BJ (cell line): ENCODE measurements at regions not wholly inside any gene's neighbourhood (a gene's known extent, or its start where the extent isn't known, plus 50 kb on each side); places are given as distances from the start of the nearest gene placed in this dataset.

Source experiments
- CTCF ChIA-PET: fragments of 350-600 bp; formaldehyde crosslinking; extraction: SDS; loops from one replicate; lab custom pipeline; 2021; ENCODE audit warnings: antibody characterized with exemption, inconsistent platforms; lab: Yijun Ruan, JAX
- POLR2A ChIA-PET: fragments of 300-600 bp; sonication (Branson Sonifier 250); formaldehyde crosslinking; extraction: SDS; loops from one replicate; lab custom pipeline; 2021; ENCODE audit warnings: antibody characterized with exemption; lab: Charles Lee
- DNase-seq: peaks from one replicate; pipeline ENCODE4 v3.0.0-alpha.2; 2011; ENCODE audit warnings: low read depth
- H3K27me3 ChIP-seq: 2 replicates; pipeline ENCODE4 v1.6.0; 2011; ENCODE audit warnings: low read length; ENCODE audit not compliant: control insufficient read depth, insufficient read depth
- H3K36me3 ChIP-seq: 2 replicates; pipeline ENCODE4 v1.5.1; 2011; ENCODE audit warnings: low read length; ENCODE audit not compliant: control insufficient read depth, insufficient read depth
- H3K4me3 ChIP-seq: 2 replicates; pipeline ENCODE4 v1.5.1; 2011; ENCODE audit warnings: low read depth, mild to moderate bottlenecking, control low read depth, low read length
- CTCF ChIP-seq: IDR thresholded peaks from 2 replicates; pipeline ENCODE4 v1.5.1; 2011; ENCODE audit warnings: low read depth, mild to moderate bottlenecking, control low read depth, inconsistent platforms, low read length, moderate library complexity; ENCODE audit not compliant: insufficient read depth

GRCh38 chr6:14272737-14273085 lies 155.1 kb downstream of the CD83 start:
- no peaks in the 10 kb centered on the region; the same call in 1 of the 2 replicates for H3K27me3 ChIP-seq
- ChIA-PET POLR2A (no interaction called here), CTCF (no interaction called here)
- H3K4me3 ChIP-seq = no peak overlapping the region
- no peak for TF ChIP-seq CTCF
- H3K36me3 ChIP-seq = no peaks in the 10 kb centered on the region; the same call in 1 of the 2 replicates
- DNase-seq = no peak

GRCh38 chr6:14273191-14273590 lies 155.6 kb downstream of the CD83 start:
- no peak overlapping the region for H3K4me3 ChIP-seq
- POLR2A ChIA-PET = no interaction called here
- no peak for TF ChIP-seq CTCF
- CTCF ChIA-PET = interaction anchor here (0.7 kb wide), 1 partner anchor 27 kb away, joined by 3 read pairs; no protein-coding TSS in a partner anchor
- no peak for DNase-seq
- no peaks in the 10 kb centered on the region; the same call in 1 of the 2 replicates for H3K27me3 ChIP-seq
- H3K36me3 ChIP-seq = no peaks in the 10 kb centered on the region; the same call in 1 of the 2 replicates

GRCh38 chr6:14274016-14274415 lies 156.4 kb downstream of the CD83 start:
- no peaks in the 10 kb centered on the region; the same call in 1 of the 2 replicates for H3K36me3 ChIP-seq
- CTCF ChIA-PET = no interaction called here
- POLR2A ChIA-PET = no interaction called here
- H3K27me3 ChIP-seq = no peaks in the 10 kb centered on the region
- H3K4me3 ChIP-seq = no peak overlapping the region
- no peak for TF ChIP-seq CTCF
- DNase-seq = no peak

GRCh38 chr6:14274546-14275492 lies 157.2 kb downstream of the CD83 start:
- Histone ChIP-seq H3K27me3 (no peaks in the 10 kb centered on the region), H3K36me3 (no peaks in the 10 kb centered on the region; the same call in 1 of the 2 replicates), H3K4me3 (no peak overlapping the region)
- ChIA-PET POLR2A (no interaction called here), CTCF (no interaction called here)
- no peak for DNase-seq
- TF ChIP-seq CTCF = no peak

- no peaks in the 10 kb centered on the region for H3K27me3 ChIP-seq
- CTCF ChIA-PET = no interaction called here
- POLR2A ChIA-PET = no interaction called here
- DNase-seq = no peak
- H3K36me3 ChIP-seq = no peaks in the 10 kb centered on the region; the same call in 1 of the 2 replicates
- TF ChIP-seq CTCF = no peak
- no peak overlapping the region for H3K4me3 ChIP-seq
These were observed 157.9 kb downstream of the CD83 start for GRCh38 chr6:14275493-14275851.
